Loucy (cell line): ENCODE measurements at regions not wholly inside any gene's neighbourhood (a gene's known extent, or its start where the extent isn't known, plus 50 kb on each side); places are given as distances from the start of the nearest gene placed in this dataset.

Source experiments
- H2AFZ ChIP-seq: fragments of 200-600 bp; sonication (generic); 2 replicates; pipeline ENCODE4 v1.6.0; 2016; ENCODE audit warnings: antibody characterized with exemption, mild to moderate bottlenecking, low read length, moderate library complexity
- H3F3A ChIP-seq: fragments of 200-600 bp; 2 replicates; pipeline ENCODE4 v1.6.0; 2016; ENCODE audit warnings: antibody characterized with exemption, low read depth, mild to moderate bottlenecking
- H3K27me3 ChIP-seq: fragments of 200-600 bp; sonication (generic); 2 replicates; pipeline ENCODE4 v1.6.1; 2014; ENCODE audit warnings: low read length, mild to moderate bottlenecking; ENCODE audit not compliant: insufficient read depth, poor library complexity, severe bottlenecking
- H3K36me3 ChIP-seq: fragments of 200-600 bp; sonication (generic); 2 replicates; pipeline ENCODE4 v1.6.1; 2016; ENCODE audit warnings: low read length; ENCODE audit not compliant: insufficient read depth
- H3K4me1 ChIP-seq: fragments of 200-600 bp; sonication (generic); 2 replicates; pipeline ENCODE4 v1.5.1; 2014; ENCODE audit warnings: low read length, mild to moderate bottlenecking; ENCODE audit not compliant: insufficient read depth, poor library complexity, severe bottlenecking
- H3K4me2 ChIP-seq: fragments of 200-600 bp; sonication (generic); 2 replicates; pipeline ENCODE4 v1.6.0; 2014; ENCODE audit warnings: antibody characterized with exemption, low read length, low read depth, mild to moderate bottlenecking; ENCODE audit not compliant: poor library complexity, severe bottlenecking
- H3K4me3 ChIP-seq: fragments of 200-600 bp; sonication (generic); 2 replicates; pipeline ENCODE4 v1.5.1; 2014; ENCODE audit warnings: low read length, mild to moderate bottlenecking, mixed read lengths; ENCODE audit not compliant: poor library complexity, severe bottlenecking
- H3K79me2 ChIP-seq: fragments of 200-600 bp; sonication (generic); 2 replicates; pipeline ENCODE4 v1.6.1; 2014; ENCODE audit warnings: low read length; ENCODE audit not compliant: insufficient read depth
- H3K9ac ChIP-seq: fragments of 200-600 bp; sonication (generic); 2 replicates; pipeline ENCODE4 v1.6.0; 2014; ENCODE audit warnings: mild to moderate bottlenecking, low read depth, low read length, moderate library complexity; ENCODE audit not compliant: poor library complexity, severe bottlenecking
- H3K9me2 ChIP-seq: fragments of 200-600 bp; sonication (generic); replicated peaks from 2 replicates; pipeline ENCODE4 v1.6.1; 2016; ENCODE audit warnings: low read depth, low read length, mixed read lengths
- H3K9me3 ChIP-seq: fragments of 200-600 bp; sonication (generic); 2 replicates; pipeline ENCODE4 v1.6.1; 2014; ENCODE audit warnings: mild to moderate bottlenecking, antibody characterized with exemption, low read length, low read depth; ENCODE audit not compliant: insufficient read depth
- H4K20me1 ChIP-seq: fragments of 200-600 bp; sonication (generic); 2 replicates; pipeline ENCODE4 v1.6.0; 2014; ENCODE audit warnings: antibody characterized with exemption, low read length, mild to moderate bottlenecking; ENCODE audit not compliant: insufficient read depth, poor library complexity, severe bottlenecking
- EZH2phosphoT487 ChIP-seq: fragments of 200-600 bp; IDR thresholded peaks from 2 replicates; pipeline ENCODE4 v1.6.1; 2018; ENCODE audit warnings: antibody characterized with exemption, mild to moderate bottlenecking, moderate library complexity, borderline replicate concordance
- TF ChIP-seq, protein P1 (sequence below): fragments of 200-600 bp; sonication (generic); conservative IDR thresholded peaks from 2 replicates; pipeline ENCODE4 v1.5.1; 2014; ENCODE audit warnings: mild to moderate bottlenecking, antibody characterized with exemption, low read length

DNA sequence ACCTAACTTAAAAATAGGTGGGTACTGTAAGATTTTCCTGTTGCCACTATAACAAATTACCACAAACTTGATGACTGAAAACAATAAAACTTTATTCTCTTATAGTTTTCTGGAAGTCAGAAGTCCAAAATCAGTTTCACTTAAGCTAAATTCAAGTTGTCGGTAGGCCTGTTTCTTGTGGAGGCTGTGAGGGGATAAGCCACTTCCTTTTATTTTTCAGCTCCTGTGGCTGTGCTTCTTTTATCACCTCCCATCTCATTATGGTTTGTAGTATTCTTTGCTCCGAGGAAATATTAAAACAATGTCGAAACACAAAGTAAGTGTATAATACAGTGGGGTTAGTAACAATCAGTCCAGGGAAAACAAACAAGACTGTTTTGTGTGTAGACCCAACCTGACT lies 610.5 kb upstream of the TECRL start:
- H3K9me2 ChIP-seq = no peaks in the 10 kb centered on the region
- no peaks in the 10 kb centered on the region for H4K20me1 ChIP-seq
- H3K4me3 ChIP-seq = no peak overlapping the region
- H3K4me1 ChIP-seq = peaks cover 13% of the 10 kb centered on the region
- no peaks in the 10 kb centered on the region for H3K27me3 ChIP-seq
- H3K4me2 ChIP-seq = no peak overlapping the region
- TF ChIP-seq, protein P1, sequence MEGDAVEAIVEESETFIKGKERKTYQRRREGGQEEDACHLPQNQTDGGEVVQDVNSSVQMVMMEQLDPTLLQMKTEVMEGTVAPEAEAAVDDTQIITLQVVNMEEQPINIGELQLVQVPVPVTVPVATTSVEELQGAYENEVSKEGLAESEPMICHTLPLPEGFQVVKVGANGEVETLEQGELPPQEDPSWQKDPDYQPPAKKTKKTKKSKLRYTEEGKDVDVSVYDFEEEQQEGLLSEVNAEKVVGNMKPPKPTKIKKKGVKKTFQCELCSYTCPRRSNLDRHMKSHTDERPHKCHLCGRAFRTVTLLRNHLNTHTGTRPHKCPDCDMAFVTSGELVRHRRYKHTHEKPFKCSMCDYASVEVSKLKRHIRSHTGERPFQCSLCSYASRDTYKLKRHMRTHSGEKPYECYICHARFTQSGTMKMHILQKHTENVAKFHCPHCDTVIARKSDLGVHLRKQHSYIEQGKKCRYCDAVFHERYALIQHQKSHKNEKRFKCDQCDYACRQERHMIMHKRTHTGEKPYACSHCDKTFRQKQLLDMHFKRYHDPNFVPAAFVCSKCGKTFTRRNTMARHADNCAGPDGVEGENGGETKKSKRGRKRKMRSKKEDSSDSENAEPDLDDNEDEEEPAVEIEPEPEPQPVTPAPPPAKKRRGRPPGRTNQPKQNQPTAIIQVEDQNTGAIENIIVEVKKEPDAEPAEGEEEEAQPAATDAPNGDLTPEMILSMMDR = no peak
- TF ChIP-seq EZH2phosphoT487 = no peak
- no peaks in the 10 kb centered on the region for H3K9me3 ChIP-seq
- peak overlapping the region; percentile 39; the same call in 1 of the 2 replicates for H2AFZ ChIP-seq
- H3F3A ChIP-seq = 0 out of 2 replicates have a peak, but pooled peaks cover 2% of the 10 kb centered on the region
- H3K36me3 ChIP-seq = no peaks in the 10 kb centered on the region
- no peaks in the 10 kb centered on the region for H3K79me2 ChIP-seq
- no peak overlapping the region for H3K9ac ChIP-seq

DNA sequence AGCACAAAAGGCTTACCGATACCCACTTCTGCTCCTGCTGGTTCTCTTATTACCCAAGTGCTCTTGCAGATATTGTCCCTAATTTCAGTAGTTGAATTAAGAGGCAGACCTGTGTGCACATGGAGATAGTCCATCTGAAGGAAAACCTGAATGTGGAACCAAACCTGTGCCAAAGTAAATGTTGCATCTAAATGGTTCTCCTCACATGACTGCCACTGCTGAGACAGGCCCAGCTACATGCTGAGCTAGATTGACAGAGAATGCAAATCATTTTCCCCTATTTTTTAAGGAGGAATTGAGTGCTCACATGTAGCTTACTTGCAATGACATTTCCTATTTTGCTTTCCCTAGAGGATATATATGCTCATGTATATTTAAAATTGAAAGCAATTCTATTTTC lies 609.1 kb upstream of the TECRL start:
- Histone ChIP-seq H4K20me1 (no peaks in the 10 kb centered on the region), H3K9me2 (no peaks in the 10 kb centered on the region), H3K9me3 (no peaks in the 10 kb centered on the region), H3F3A (no peaks in the 10 kb centered on the region), H3K9ac (no peak overlapping the region), H3K4me2 (no peak overlapping the region), H2AFZ (no peak overlapping the region), H3K4me1 (peaks cover 9% of the 10 kb centered on the region), H3K79me2 (no peaks in the 10 kb centered on the region), H3K36me3 (no peaks in the 10 kb centered on the region), H3K27me3 (no peaks in the 10 kb centered on the region), H3K4me3 (no peak overlapping the region)
- TF ChIP-seq, protein P1 = no peak
- TF ChIP-seq EZH2phosphoT487 = no peak

DNA sequence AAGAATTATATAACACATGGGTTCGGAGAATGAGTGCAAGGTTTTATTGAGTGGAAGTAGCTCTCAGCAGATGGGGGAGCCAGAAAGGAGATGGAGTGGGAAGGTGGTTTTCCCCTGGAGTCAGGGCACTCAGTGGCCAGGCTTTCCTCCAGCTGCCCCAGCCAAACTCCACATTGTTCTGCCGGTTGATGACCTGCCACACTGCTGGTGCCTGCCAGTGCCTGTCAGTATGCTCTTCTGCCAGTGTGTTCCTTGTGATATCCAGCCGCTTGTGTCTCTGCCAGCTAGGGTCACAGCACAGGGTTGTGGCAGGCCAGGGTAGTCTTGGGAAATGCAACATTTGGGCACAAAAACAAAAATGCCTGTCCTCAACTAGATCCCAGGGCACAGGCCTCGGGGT lies 604.8 kb upstream of the TECRL start:
- H3K36me3 ChIP-seq = no peaks in the 10 kb centered on the region
- H3K9me3 ChIP-seq = no peaks in the 10 kb centered on the region
- H3K4me1 ChIP-seq = no peaks in the 10 kb centered on the region
- H4K20me1 ChIP-seq = no peaks in the 10 kb centered on the region
- no peaks in the 10 kb centered on the region for H3K27me3 ChIP-seq
- TF ChIP-seq, protein P1 = no peak
- no peak for TF ChIP-seq EZH2phosphoT487
- H3K9ac ChIP-seq = no peak overlapping the region
- H3K9me2 ChIP-seq = no peaks in the 10 kb centered on the region
- H2AFZ ChIP-seq = 0 out of 2 replicates have a peak overlapping the region, but pooled peaks have one; percentile 5
- no peaks in the 10 kb centered on the region for H3F3A ChIP-seq
- no peak overlapping the region for H3K4me3 ChIP-seq
- H3K79me2 ChIP-seq = no peaks in the 10 kb centered on the region
- no peak overlapping the region for H3K4me2 ChIP-seq
